LNCaP clone FGC (cell line): ENCODE measurements at regions not wholly inside any gene's neighbourhood (a gene's known extent, or its start where the extent isn't known, plus 50 kb on each side); places are given as distances from the start of the nearest gene placed in this dataset.
"Not testable (repeated sequence)": the region's sequence is repeated elsewhere in the genome, so short reads cannot be mapped to it uniquely, and the experiment has no call there.

ENCODE experiments used
- DNase-seq: peaks from one replicate; pipeline ENCODE4 v3.0.0-alpha.2; 2011; ENCODE audit warnings: low read depth
- H3K4me3 ChIP-seq: 2 replicates; pipeline ENCODE4 v1.5.1; 2011; ENCODE audit warnings: mild to moderate bottlenecking, low read depth, low read length, control low read depth
- TF ChIP-seq, protein P1 (sequence below): IDR thresholded peaks from 2 replicates; pipeline ENCODE4 v1.5.1; 2012; ENCODE audit warnings: mild to moderate bottlenecking; ENCODE audit not compliant: control insufficient read depth, insufficient read depth; ENCODE audit errors: extremely low read depth

DNA sequence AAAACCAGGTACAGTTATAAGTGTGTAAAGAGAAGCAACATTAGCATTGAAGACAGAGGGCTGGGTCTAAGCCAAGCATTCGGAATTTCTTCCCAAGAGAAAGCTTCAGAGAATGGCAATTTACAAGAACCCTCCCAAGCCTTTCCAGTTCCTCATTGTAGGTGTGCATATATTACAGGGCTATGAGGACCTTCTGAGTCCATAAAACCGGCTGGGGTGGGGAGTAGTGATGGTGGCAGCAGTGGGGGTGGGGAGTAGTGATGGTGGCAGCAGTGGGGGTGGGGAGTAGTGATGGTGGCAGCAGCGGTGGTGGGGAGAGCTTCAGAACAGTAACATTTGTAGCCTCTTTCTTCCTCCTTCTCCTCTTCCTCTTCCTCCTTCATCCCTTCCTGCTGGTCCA lies 368.7 kb upstream of the UMPS start:
- DNase-seq: no peak
- TF ChIP-seq, protein P1, sequence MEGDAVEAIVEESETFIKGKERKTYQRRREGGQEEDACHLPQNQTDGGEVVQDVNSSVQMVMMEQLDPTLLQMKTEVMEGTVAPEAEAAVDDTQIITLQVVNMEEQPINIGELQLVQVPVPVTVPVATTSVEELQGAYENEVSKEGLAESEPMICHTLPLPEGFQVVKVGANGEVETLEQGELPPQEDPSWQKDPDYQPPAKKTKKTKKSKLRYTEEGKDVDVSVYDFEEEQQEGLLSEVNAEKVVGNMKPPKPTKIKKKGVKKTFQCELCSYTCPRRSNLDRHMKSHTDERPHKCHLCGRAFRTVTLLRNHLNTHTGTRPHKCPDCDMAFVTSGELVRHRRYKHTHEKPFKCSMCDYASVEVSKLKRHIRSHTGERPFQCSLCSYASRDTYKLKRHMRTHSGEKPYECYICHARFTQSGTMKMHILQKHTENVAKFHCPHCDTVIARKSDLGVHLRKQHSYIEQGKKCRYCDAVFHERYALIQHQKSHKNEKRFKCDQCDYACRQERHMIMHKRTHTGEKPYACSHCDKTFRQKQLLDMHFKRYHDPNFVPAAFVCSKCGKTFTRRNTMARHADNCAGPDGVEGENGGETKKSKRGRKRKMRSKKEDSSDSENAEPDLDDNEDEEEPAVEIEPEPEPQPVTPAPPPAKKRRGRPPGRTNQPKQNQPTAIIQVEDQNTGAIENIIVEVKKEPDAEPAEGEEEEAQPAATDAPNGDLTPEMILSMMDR: no peak

DNA sequence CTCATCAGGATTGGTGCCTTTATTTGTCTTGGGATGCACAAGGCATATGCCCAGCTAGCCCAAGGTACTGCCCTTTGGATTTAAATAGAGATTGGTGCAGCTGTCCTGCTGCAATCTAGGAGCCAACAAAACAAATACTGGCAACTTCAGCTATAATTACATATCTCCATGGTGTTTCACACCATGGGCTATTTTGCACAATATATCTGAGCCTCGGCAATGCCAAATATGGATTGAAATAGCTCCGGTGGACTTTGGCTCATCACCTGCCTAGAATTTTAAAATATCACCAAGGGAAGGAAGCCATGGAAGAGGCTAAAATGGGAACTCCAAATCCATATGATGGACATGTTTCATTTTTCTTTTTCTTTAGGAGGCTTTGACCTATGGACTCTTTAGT lies 367.8 kb upstream of the UMPS start:
- DNase-seq: no peak
- TF ChIP-seq, protein P1: no peak
- H3K4me3 ChIP-seq: no peak overlapping the region

More for the DNA sequence above, 368.7 kb upstream of the UMPS start:
- H3K4me3 ChIP-seq: no peak overlapping the region

DNA sequence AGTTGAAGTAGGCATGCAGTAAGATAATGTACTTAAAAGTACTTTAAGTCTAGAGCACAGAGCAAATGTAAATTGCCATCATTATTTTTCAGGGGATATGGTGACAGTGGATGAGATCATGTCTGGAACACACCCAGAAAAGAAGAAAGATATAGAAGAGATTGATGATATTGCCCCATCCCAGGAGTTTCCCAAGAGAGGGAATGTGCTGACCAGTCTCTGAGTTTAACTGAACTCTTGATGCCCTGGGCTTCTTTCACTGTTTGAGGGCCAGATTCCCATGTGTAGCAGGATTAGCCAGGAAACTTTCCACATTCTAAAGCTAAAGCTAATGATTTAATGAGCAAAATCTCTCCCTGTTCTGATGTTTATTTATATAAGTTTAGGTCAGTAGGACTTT lies 366.8 kb upstream of the UMPS start:
- TF ChIP-seq, protein P1: no peak
- H3K4me3 ChIP-seq: no peak overlapping the region
- no peak for DNase-seq

DNA sequence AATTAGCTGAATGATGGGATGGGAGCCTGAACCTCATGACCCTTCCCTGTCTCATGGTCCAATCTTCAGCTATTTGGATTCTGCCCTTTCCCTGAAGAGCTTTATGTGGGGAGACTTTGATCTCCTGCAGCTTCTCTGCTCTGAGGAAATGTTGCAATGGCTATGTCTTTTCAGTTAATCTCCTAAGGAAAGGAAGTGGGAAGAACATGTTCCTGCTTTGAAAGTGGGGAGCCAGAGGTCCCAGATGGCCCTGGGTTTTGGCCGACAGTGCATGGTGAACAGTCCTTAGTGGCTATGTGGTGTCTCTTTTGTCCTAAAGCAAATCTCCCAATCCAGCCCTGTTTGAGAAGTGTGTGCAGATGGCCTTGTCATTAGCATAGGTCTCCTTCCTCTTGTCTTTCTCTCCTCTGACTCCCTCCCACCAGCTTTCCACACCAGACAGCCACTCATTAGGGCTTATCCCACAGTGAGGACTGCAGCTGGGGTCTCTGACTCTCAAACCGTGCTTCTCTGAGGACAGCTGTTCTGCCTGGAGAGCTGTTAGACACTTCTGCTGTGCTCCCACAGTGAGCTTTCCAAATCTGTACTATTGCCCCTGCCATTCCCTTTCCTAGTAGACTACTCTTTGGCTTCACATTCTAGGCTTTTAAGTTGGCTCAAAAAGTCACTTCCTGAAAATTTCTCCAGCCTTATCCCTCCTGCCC lies 365.8 kb upstream of the UMPS start:
- DNase-seq: no peak
- TF ChIP-seq, protein P1: no peak
- H3K4me3 ChIP-seq: no peak overlapping the region

DNA sequence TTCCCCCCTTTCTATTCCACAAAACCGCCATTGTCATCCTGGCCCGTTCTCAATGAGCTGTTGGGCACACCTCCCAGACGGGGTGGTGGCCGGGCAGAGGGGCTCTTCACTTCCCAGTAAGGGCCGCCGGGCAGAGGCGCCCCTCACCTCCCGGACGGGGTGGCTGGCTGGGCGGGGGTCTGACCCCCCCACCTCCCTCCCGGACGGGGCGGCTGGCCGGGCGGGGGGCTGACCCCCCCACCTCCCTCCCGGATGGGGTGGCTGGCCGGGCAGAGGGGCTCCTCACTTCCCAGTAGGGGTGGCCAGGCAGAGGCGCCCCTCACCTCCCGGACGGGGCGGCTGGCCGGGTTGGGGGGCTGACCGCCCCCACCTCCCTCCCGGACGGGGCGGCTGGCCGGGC lies 363.6 kb upstream of the UMPS start:
- not testable (repeated sequence) for H3K4me3 ChIP-seq, DNase-seq

DNA sequence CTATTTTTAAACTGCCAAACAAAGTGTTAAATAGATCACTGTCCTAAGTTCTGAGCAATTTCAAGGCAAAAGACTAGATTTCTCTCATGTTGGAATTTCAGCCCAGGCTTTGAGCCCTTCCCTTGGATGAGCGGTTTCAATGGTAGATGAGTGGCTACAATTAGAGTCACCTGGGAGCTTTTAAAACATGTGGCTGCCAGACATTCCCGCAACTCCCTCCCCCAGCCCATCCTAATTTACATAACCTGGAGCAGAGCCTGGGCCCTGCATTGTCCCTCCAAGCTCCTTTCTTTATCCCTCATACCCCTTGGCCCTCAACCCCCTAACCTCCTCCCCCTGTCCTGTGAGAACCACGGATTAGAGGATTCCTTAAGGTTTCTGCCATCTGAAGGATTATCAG lies 357.5 kb upstream of the UMPS start:
- no peak overlapping the region for H3K4me3 ChIP-seq
- no peak for DNase-seq
- TF ChIP-seq, protein P1: no peak

DNA sequence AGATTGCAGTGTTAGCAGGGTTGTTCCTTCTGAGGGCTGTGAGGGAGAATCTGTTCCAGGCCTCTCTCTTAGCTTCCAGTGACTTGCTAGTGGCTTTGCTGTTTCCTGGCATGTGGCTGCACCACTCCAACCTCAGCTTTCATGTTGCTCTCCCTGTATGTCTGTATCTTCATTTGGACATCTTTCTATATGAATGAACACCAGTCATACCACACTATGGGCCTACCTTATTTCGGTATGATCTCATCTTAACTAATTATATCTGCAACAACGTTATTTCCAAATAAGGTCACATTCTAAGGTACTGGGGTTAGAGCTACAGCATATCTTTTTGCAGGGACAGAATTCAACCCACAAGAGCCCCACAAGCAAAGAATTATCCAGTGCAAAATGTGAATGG lies 356.7 kb upstream of the UMPS start:
- no peak overlapping the region for H3K4me3 ChIP-seq
- no peak for DNase-seq
- TF ChIP-seq, protein P1: no peak

DNA sequence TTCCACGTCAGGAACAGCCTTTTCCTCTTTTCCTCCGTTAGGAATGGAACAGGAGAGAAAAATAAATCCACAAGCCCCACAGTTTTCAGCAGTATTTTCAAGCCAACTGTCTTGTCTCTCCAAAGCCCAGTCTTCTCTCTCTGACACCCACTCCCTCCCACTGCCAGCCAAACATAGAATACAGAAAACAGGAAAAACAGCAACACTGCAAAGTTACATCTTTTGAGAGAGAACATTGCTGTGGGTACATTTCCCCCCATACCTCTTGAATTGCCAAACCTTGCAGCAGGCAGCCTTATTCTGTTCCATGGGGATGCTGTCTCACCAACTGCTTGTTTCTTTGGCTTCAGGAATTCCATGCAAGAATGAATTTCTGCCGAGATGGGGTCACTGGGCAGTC lies 355.7 kb upstream of the UMPS start:
- DNase-seq: no peak
- H3K4me3 ChIP-seq: no peak overlapping the region
- TF ChIP-seq, protein P1: no peak
